ENCODE measurements at regions not wholly inside any gene's neighbourhood (a gene's known extent, or its start where the extent isn't known, plus 50 kb on each side); places are given as distances from the start of the nearest gene placed in this dataset.

DNA sequence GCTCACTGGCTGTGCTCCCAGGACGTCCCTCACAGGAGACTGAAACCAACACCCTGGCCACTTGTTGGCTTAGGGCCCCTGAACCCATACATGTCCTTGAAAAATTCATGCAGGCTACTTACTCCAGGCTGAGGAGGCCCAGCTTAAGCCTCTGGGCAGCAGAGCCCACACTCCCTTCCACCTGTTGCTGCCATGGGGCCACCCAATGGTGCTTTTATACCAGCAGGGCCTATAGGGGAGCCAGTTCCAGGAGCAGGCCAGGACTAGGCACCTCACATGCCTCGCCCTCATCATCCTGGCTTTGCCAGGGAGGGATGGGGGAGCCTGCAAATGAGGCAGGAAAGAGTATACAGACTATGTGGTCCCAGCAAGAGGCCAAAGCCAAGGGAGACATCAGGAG lies 181.7 kb upstream of the NECTIN1 start:
- no peak overlapping the region for H3K27ac ChIP-seq
- no peak for DNase-seq (ENCODE audit: low read depth, low spot score)

GRCh38 chr11:119910051-119910450 lies 181.1 kb upstream of the NECTIN1 start:
- no peak for DNase-seq (ENCODE audit: low read depth, low spot score)
- H3K27ac ChIP-seq, result no peak overlapping the region

DNA sequence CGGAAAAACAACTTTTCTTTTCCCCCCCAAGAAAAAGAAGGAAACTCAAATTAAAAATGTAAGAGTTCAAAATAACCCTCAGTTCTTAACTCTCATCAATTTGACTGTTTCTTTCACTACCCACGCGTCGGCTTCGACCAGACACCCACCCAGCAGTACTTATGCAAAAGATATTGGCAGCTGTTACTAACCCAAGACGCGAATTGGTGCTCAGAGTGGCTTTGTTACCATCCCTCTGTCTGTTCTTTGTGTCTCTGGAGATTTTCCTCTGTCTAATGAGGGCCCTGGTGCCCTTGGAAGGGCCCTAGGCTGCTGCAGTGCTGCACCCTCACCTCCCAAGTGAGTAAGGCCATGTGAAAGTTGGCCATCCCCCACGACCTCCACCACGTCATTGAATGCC lies 180.5 kb upstream of the NECTIN1 start:
- no peak overlapping the region for H3K27ac ChIP-seq
- DNase-seq (ENCODE audit: low read depth, low spot score), result no peak

DNA sequence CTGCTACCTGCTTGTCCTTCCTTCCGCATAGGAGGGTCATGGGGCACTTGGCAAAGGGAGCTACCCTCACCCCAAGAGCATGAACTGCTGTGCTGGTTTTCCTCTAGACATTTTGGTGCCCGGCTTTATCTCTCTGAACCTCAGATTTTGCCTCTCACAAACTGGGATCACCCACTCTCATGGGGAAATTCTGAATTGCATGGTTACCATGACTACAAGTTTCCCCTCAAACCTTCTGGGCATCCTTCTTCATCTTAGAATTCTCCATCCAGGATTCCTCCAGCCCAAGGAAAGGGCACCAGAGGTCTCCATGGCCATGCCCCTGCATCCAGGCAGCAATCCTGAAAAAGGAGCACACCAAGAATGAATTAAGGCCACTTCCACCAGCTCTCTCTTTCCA lies 180.1 kb upstream of the NECTIN1 start:
- DNase-seq (ENCODE audit: low read depth, low spot score), result no peak
- H3K27ac ChIP-seq, result no peak overlapping the region

GRCh38 chr11:119908573-119908904 lies 179.5 kb upstream of the NECTIN1 start:
- no peak overlapping the region for H3K27ac ChIP-seq
- DNase-seq (ENCODE audit: low read depth, low spot score), result no peak

DNA sequence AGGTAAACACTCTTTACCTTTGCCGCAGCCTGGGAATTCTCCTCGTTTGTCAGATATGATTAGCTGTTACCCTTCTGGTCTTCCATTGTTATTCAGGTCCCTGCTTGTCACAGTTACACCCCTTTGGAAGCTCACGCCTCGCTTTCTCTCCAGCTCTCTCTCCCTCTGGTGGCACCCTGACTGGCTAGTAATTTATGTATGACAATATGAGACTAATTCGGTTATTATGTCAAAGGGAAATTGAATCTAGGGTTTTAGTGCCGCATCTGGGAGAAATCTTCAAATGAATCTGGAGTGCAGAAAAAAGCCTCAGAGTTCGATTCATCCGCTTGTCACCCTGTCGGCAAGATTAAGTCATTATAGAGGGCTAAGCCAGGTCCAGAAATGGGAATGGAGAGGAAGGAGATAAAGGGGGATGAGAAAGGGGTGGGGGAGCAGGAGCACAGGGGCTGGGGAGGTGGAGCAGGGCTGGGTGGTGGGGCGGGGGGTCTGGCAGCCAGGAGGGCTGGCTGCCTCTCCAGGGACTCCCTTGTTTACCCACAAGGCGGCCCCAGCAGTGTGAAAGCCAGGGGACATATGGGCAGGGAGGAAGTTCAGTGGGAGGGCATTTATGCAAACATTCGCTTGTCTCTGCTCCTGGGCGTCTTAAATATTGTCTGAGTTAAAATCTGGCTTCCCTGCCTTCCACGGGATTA lies 179.0 kb upstream of the NECTIN1 start:
- no peak for DNase-seq (ENCODE audit: low read depth, low spot score)
- H3K27ac ChIP-seq, result no peak overlapping the region

GRCh38 chr11:119907122-119907851 lies 178.3 kb upstream of the NECTIN1 start:
- DNase-seq (ENCODE audit: low read depth, low spot score), result no peak
- no peak overlapping the region for H3K27ac ChIP-seq

DNA sequence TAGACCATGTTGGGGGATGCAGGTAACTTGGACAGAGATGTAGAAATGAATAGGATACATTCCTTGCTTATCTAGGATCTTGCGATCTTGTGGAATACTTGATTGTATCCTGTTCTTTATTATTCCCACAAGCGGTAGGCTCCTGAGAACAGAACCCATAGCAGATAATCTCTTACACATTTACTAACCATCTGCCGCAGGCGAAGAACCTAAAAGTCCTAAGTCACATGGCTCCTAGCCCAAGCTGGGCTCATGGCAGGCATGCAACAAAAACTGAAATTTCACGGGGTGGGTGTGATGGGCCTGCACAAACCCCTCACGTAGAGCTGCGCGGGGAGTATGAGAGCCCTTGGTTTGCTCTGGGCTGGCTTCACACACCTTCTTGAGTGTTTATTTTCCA lies 177.4 kb upstream of the NECTIN1 start:
- DNase-seq (ENCODE audit: low read depth, low spot score), result no peak
- no peak overlapping the region for H3K27ac ChIP-seq

- H3K27ac ChIP-seq, result no peak overlapping the region
- no peak for DNase-seq (ENCODE audit: low read depth, low spot score)
Measured at GRCh38 chr11:119905162-119905561, 176.2 kb upstream of the NECTIN1 start.

DNA sequence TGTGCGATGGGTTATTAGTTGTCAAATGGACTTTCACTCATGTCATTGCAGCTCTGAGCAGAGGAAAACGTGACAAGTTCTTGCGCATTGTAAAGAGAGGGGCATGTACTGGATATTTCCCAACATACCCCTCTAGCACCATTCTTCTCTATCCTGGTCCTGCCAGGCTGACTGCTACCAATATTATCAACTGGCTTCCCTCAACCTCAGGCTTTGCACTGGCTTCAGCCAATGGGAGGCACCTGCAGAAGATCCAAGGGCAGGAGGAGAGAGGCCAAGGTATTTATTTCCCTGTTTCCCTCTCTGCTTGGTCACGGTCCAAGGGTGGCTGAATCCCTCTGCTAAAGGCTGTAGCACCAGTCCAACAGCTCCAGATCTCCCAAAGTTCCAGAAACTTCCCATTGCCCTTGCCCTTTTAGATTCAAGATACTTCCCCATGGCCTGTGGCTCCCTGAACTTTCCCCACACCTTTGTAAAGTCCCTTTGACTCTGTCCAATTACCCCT lies 175.6 kb upstream of the NECTIN1 start:
- DNase-seq (ENCODE audit: low read depth, low spot score), result no peak
- H3K27ac ChIP-seq, result no peak overlapping the region

DNA sequence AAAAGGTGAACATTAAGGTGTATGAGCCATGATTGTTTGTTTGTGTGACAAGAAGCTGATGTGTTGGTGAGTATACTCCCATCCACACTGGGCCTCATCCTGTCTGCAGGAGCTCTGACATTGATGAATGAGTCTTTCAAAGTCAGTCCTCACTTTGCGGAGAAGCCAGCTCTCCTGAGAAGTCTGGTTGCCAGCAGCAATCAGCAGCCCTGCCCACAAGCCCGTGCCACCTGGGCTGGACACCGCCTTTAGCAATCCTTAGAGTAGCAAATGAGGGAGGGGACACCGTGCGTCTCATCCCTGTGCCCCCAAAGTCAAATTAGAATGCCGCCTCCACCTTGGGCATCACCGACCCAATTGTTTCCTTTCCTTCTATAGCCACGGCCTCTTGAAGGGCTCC lies 174.8 kb upstream of the NECTIN1 start:
- DNase-seq (ENCODE audit: low read depth, low spot score), result no peak
- H3K27ac ChIP-seq, result no peak overlapping the region

DNA sequence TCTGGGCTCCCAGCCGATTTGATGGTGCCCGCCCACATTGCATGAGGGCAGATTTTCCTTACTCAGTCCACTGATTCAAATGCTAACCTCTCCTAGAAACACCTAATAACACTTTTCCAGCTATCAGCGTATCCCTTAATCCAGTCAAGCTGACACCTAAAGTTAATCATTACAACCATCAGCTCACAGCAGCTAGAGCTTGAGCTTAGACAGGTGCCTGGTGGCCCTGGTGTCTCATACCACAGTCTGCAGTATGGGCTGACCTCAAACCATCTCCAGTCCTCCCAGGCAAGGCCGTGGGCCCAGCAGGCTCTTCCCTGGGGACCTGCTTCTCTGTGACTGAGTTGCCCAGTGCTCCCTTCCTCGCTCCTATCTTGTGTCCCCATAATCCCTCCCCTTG lies 174.4 kb upstream of the NECTIN1 start:
- H3K27ac ChIP-seq, result no peak overlapping the region
- DNase-seq (ENCODE audit: low read depth, low spot score), result no peak

GRCh38 chr11:119902656-119903231 lies 173.7 kb upstream of the NECTIN1 start:
- no peak for DNase-seq (ENCODE audit: low read depth, low spot score)
- no peak overlapping the region for H3K27ac ChIP-seq

DNA sequence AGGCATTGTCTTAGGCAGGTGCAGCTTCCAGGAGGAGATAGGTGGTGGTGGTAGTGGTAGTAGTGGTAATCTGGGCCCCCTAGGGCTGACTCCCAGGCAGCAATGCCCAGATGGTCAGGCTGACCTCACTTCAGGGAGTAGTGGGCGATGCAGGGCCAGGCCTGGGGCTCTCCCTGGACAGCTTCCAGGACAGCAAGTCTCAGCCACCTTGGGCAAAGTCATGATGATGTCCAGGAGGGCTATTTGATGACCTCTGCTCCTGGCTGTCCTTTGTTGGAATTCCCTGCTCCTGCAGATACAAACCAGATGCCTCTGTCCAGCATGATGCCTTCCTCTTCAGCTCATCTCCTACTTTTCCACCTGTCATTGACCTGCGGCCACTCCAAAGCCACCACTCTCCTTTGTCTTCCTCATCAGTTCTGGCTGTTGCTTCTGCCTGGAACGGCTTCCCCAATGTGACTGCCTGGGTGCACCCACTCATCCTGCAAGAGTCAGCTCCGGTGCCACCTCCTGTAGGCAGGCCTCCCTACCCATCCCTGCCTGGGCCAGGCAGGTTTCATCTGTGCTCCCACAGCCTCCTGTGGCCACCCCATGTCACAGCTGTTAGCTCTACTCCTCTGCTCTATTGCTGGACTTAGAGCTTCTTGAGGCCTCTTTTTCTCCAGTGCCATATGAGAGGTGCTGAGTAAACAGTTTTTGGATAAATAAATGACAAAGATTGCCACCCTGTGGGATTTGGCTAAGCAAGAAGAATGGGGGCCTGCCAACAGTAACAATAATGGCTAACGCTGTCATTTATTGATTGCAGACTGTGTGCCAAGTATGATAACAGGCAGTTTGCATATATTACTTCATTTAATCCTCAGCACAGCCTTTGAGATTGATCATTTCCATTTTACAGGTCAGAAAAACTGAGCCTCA lies 172.9 kb upstream of the NECTIN1 start:
- no peak for DNase-seq (ENCODE audit: low read depth, low spot score)
- no peak overlapping the region for H3K27ac ChIP-seq

DNA sequence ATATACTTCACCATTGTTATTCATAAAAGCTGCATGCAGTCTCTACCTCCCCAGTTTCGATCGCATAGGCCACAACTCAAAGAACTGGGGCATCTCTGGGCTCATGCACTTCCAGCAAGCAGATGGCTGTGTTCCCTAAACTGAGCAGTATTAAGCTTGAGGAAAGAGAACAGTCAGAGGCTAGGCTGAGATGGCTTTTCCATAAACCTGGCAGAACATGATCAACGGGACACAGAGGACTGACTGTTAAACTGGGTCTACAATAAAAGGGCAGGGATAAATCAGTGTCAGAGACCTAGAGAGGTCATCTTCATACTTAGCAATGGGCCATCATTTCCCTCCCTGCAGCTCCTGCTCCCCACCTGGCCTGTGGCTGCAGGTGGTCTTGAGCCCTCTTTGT lies 171.0 kb upstream of the NECTIN1 start:
- DNase-seq (ENCODE audit: low read depth, low spot score), result no peak
- H3K27ac ChIP-seq, result no peak overlapping the region

DNA sequence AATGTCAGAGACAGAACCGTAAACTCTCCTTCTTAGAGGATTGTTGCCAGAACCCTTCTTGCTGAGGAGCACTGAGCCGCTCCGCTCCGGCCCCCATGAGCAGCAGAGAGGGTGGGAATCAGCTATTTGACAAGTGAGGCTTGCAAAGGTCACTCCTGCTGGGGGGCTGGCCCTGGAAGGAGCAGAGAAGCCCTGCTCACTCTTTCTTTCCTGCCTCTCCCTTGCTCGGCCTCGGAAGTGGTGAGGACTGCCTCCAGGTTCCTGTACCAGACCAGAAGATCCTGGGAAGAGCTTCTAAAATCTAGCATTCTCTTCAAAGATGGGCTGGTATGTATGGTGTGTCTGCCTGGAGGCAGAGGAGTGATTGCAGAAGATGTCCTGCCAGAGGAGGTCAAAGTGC lies 168.6 kb upstream of the NECTIN1 start:
- H3K27ac ChIP-seq, result no peak overlapping the region
- DNase-seq (ENCODE audit: low read depth, low spot score), result no peak

GRCh38 chr11:119897046-119897440 lies 168.0 kb upstream of the NECTIN1 start:
- no peak overlapping the region for H3K27ac ChIP-seq
- no peak for DNase-seq (ENCODE audit: low read depth, low spot score)

- no peak for DNase-seq (ENCODE audit: low read depth, low spot score)
Measured at GRCh38 chr11:119896387-119897045, 167.5 kb upstream of the NECTIN1 start.

GRCh38 chr11:119895981-119896380 lies 167.0 kb upstream of the NECTIN1 start:
- no peak for DNase-seq (ENCODE audit: low read depth, low spot score)
- H3K27ac ChIP-seq, result no peak overlapping the region

More at GRCh38 chr11:119896387-119897045, 167.5 kb upstream of the NECTIN1 start:
- no peak overlapping the region for H3K27ac ChIP-seq

DNA sequence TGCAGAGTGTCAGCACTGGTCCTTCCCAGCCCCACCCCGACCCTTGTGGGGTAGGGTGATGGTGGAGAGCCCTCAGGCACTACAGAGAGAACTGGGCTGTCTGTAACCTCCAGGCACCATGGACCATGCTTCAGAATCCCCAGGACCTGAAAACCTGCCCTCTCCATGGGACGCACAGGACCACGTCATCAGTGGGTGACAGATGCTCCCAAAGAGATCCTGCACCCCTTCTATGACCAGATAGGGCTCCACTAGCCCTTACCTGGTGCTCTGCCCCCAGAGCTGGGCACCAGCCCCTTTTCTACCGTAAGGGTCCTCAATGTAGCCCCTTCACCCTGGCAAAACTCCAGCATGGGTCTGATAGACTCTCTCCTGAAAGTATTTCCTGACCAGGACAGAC lies 165.9 kb upstream of the NECTIN1 start:
- H3K27ac ChIP-seq, result no peak overlapping the region
- no peak for DNase-seq (ENCODE audit: low read depth, low spot score)

Data from epithelial cell of prostate (primary cell).